Activated T-cell treated with anti-CD3 and anti-CD28 coated beads, Interleukin-2, amount 50 U/mL, for 24 hours (primary cell): ENCODE measurements at regions not wholly inside any gene's neighbourhood (a gene's known extent, or its start where the extent isn't known, plus 50 kb on each side); places are given as distances from the start of the nearest gene placed in this dataset.
"Not testable (repeated sequence)": the region's sequence is repeated elsewhere in the genome, so short reads cannot be mapped to it uniquely, and the experiment has no call there.

Experiments used
- DNase-seq: peaks from one replicate; pipeline ENCODE4 v3.0.0-alpha.2; 2020
- H3K27ac Mint-ChIP-seq: 2 replicates; pipeline ENCODE4 v1.8.0; 2020; ENCODE audit warnings: mild to moderate bottlenecking, mixed read lengths
- H3K27me3 Mint-ChIP-seq: 2 replicates; pipeline ENCODE4 v1.8.0; 2020; ENCODE audit warnings: mixed read lengths
- H3K36me3 Mint-ChIP-seq: 2 replicates; pipeline ENCODE4 v1.8.0; 2020; ENCODE audit warnings: low read depth, mixed read lengths
- H3K4me1 Mint-ChIP-seq: 2 replicates; pipeline ENCODE4 v1.8.0; 2020; ENCODE audit warnings: low read depth, mixed read lengths
- H3K4me3 Mint-ChIP-seq: 2 replicates; pipeline ENCODE4 v1.8.0; 2020; ENCODE audit warnings: mild to moderate bottlenecking, moderate library complexity, mixed read lengths
- H3K9me3 Mint-ChIP-seq: 2 replicates; pipeline ENCODE4 v1.8.0; 2020; ENCODE audit warnings: mixed read lengths

GRCh38 chr10:9900751-9901150 lies 1116.9 kb upstream of the CELF2 start:
- Mint-ChIP-seq H3K27me3 (no peaks in the 10 kb centered on the region), H3K4me1 (no peaks in the 10 kb centered on the region), H3K36me3 (no peaks in the 10 kb centered on the region), H3K4me3 (no peak overlapping the region), H3K27ac (no peak overlapping the region), H3K9me3 (no peaks in the 10 kb centered on the region)
- no peak for DNase-seq

DNA sequence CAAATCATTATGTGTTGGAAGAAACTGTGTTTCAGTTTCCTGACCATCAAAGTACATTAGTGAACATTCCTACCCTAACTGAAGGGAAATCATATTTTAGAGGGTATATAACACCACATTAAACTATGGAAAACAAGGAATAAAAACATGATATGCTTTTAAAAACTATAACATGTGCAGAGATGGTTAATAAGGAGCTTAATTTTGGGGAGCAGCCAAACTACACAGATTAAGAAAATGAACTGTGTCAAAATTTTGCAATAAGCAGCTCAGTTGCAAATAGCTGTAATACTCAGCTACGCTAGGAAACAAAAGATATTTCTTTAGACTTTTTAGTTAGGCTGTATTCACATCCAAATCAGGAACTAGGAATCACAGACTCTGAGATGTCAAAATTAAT lies 1115.7 kb upstream of the CELF2 start:
- Mint-ChIP-seq H3K27me3 (no peaks in the 10 kb centered on the region), H3K4me1 (no peaks in the 10 kb centered on the region), H3K9me3 (no peaks in the 10 kb centered on the region), H3K4me3 (no peak overlapping the region), H3K36me3 (no peaks in the 10 kb centered on the region), H3K27ac (no peak overlapping the region)
- no peak for DNase-seq

DNA sequence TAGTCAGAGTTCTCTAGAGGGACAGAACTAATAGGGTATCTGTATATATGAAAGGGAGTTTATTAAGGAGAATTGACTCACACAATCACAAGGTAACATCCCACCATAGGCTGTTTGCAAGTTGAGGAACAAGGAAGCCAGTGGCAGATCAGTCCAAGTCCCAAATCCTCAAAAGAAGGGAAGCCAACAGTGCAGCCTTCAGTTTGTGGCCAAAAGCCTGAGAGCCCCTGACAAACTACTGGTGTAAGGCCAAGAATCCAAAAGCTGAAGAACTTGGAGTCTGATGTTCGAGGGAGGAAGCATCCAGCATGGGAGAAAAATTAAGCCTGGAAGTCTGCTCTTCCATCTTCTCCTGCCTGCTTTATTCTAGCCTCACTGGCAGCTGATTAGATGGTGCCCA lies 1107.2 kb upstream of the CELF2 start:
- DNase-seq = no peak
- H3K27me3 Mint-ChIP-seq = peaks cover 9% of the 10 kb centered on the region
- no peaks in the 10 kb centered on the region for H3K4me1 Mint-ChIP-seq
- H3K36me3 Mint-ChIP-seq = no peaks in the 10 kb centered on the region
- no peaks in the 10 kb centered on the region for H3K9me3 Mint-ChIP-seq
- H3K4me3 Mint-ChIP-seq = no peak overlapping the region
- H3K27ac Mint-ChIP-seq = no peak overlapping the region

- H3K27ac Mint-ChIP-seq = no peak overlapping the region
- H3K4me1 Mint-ChIP-seq = no peaks in the 10 kb centered on the region
- peaks cover 9% of the 10 kb centered on the region for H3K27me3 Mint-ChIP-seq
- no peak for DNase-seq
- no peaks in the 10 kb centered on the region for H3K9me3 Mint-ChIP-seq
- no peaks in the 10 kb centered on the region for H3K36me3 Mint-ChIP-seq
- no peak overlapping the region for H3K4me3 Mint-ChIP-seq
Measured at GRCh38 chr10:9911488-9911887, 1106.2 kb upstream of the CELF2 start.

GRCh38 chr10:9913876-9914514 lies 1103.7 kb upstream of the CELF2 start:
- Mint-ChIP-seq H3K27me3 (peaks cover 5% of the 10 kb centered on the region), H3K4me1 (no peaks in the 10 kb centered on the region), H3K36me3 (no peaks in the 10 kb centered on the region), H3K9me3 (no peaks in the 10 kb centered on the region), H3K4me3 (no peak overlapping the region), H3K27ac (no peak overlapping the region)
- no peak for DNase-seq

- no peak overlapping the region for H3K27ac Mint-ChIP-seq
- H3K9me3 Mint-ChIP-seq = no peaks in the 10 kb centered on the region
- no peak for DNase-seq
- no peak overlapping the region for H3K4me3 Mint-ChIP-seq
- no peaks in the 10 kb centered on the region for H3K4me1 Mint-ChIP-seq
- no peaks in the 10 kb centered on the region for H3K36me3 Mint-ChIP-seq
- peaks cover 9% of the 10 kb centered on the region for H3K27me3 Mint-ChIP-seq
Measured at GRCh38 chr10:9921544-9921943, 1096.1 kb upstream of the CELF2 start.

GRCh38 chr10:9922126-9922870 lies 1095.4 kb upstream of the CELF2 start:
- no peak overlapping the region for H3K27ac Mint-ChIP-seq
- H3K9me3 Mint-ChIP-seq = no peaks in the 10 kb centered on the region
- H3K4me3 Mint-ChIP-seq = no peak overlapping the region
- H3K36me3 Mint-ChIP-seq = no peaks in the 10 kb centered on the region
- H3K27me3 Mint-ChIP-seq = peaks cover 9% of the 10 kb centered on the region
- DNase-seq = no peak
- H3K4me1 Mint-ChIP-seq = no peaks in the 10 kb centered on the region

DNA sequence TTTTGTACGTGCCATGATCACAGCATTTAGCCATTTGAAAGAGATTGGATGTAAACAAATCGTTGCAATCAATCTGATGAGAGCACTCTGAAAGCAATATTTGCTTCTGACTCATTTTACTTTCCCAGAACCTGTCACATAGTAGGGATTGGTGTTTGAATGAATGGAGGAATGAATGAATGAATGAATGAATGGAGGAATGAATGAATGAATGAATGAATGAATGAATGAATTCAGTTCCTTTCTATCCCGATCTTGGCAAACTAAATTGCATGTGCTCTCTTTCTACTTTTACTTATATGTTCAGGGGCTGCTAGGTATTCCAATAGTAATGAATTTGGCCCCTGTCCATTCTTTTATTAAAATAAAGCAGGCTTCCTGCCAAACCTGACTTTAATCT lies 1091.7 kb upstream of the CELF2 start:
- H3K9me3 Mint-ChIP-seq = no peaks in the 10 kb centered on the region
- no peak overlapping the region for H3K27ac Mint-ChIP-seq
- no peaks in the 10 kb centered on the region for H3K4me1 Mint-ChIP-seq
- no peak overlapping the region for H3K4me3 Mint-ChIP-seq
- no peaks in the 10 kb centered on the region for H3K36me3 Mint-ChIP-seq
- H3K27me3 Mint-ChIP-seq = peaks cover 5% of the 10 kb centered on the region
- no peak for DNase-seq

- no peak overlapping the region for H3K4me3 Mint-ChIP-seq
- H3K4me1 Mint-ChIP-seq = no peaks in the 10 kb centered on the region
- no peak for DNase-seq
- H3K27ac Mint-ChIP-seq = no peak overlapping the region
- peaks cover 5% of the 10 kb centered on the region for H3K27me3 Mint-ChIP-seq
- no peaks in the 10 kb centered on the region for H3K9me3 Mint-ChIP-seq
- H3K36me3 Mint-ChIP-seq = no peaks in the 10 kb centered on the region
Measured at GRCh38 chr10:9926881-9927280, 1090.8 kb upstream of the CELF2 start.

DNA sequence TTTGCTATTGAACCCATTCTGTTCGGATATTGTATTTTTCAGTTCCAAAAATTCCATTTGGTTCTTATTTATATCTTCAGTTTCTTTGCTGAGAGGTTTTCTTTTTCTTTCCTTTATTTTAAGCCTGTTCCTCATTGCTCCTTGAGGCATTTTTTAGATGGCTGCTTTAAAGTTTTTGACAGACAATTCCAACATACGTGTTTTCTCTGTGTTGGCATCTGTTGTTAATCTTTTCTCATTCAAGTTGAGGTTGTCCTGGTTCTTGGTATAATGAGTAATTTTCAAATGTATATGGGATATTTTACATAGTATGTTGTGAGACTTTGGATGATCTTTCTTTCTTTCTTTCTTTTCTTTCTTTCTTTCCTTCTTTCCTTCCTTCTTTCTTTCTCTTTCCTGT lies 1078.0 kb upstream of the CELF2 start:
- no peak for DNase-seq
- Mint-ChIP-seq H3K36me3 (no peaks in the 10 kb centered on the region), H3K27me3 (peaks cover 3% of the 10 kb centered on the region), H3K27ac (no peak overlapping the region), H3K4me1 (no peaks in the 10 kb centered on the region), H3K4me3 (no peak overlapping the region), H3K9me3 (peaks cover 2% of the 10 kb centered on the region)

DNA sequence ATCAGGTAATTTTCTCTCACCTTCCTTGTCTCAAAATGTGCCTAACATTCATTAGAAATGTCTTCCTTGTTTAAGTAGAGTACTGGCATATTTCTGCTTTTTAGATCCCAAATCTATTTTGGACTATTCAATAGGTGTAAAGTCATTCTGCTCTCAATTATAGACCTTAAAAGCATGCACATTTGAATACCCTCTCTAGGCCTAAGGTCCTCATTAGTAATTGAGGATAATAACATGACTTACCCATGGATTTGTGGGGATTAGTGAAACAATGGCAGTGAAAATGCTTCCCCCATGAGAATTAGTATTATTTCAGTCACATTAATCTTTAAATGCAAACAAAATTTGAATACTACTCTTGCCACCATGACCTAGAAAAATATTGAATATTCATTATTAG lies 1073.0 kb upstream of the CELF2 start:
- no peaks in the 10 kb centered on the region for H3K9me3 Mint-ChIP-seq
- no peak overlapping the region for H3K27ac Mint-ChIP-seq
- no peak overlapping the region for H3K4me3 Mint-ChIP-seq
- no peaks in the 10 kb centered on the region for H3K4me1 Mint-ChIP-seq
- H3K36me3 Mint-ChIP-seq = no peaks in the 10 kb centered on the region
- no peak for DNase-seq
- H3K27me3 Mint-ChIP-seq = peaks cover 5% of the 10 kb centered on the region

DNA sequence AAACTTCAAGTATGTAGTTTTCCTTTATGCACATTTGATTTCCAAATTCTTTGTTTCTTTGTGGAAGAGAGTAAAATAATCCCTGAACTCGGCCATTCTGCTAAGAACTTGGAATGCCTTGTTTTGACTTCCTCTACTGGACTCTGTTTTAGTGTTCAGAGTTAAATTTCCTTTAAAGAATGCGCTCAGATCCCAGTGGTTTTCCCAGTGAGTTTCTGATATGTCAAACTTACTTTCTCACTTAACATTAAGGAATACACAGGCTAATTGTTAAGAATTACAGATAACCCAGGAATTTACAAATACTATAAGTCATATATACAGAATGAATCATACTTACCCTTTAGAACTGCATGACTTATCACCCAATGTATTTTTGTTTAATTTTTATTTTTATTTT lies 1067.6 kb upstream of the CELF2 start:
- H3K36me3 Mint-ChIP-seq = no peaks in the 10 kb centered on the region
- no peaks in the 10 kb centered on the region for H3K9me3 Mint-ChIP-seq
- H3K27me3 Mint-ChIP-seq = peaks cover 5% of the 10 kb centered on the region
- no peak overlapping the region for H3K4me3 Mint-ChIP-seq
- H3K4me1 Mint-ChIP-seq = no peaks in the 10 kb centered on the region
- DNase-seq = no peak
- H3K27ac Mint-ChIP-seq = no peak overlapping the region

DNA sequence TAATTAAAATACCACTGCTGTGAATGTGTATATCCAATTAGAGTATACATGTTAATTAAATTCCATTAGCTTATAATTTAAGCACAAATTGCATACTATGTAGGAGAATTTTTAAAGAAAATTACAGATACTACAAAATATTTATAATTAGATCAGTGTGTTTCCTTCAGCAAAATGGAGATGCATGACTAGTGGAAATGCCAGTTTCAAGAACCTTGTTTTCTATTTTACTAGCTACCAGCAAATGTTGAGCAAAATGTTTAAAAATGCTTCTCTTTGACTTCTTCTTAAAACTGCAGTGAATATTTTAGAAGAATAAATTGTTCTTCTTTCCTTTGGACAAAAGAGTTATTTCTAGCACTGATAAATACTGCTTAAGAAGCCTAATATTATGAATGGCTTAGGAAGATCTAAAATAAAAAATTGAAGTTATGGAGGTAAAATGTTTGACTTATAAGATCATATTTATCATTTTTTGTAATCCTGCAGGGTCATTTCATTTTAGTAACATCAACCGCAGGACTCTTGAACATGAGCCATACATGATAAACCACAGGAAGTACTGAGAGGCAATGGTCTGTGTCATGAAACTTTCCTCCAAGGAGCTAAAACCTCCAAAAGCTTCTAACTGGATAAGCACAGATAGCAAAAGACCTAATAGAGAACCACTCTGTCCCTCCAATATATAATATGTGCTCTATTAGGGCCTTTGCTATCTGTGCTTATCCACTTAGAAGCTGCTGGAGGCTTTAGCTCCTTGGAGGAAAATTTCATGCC lies 1066.0 kb upstream of the CELF2 start:
- H3K27me3 Mint-ChIP-seq = peaks cover 5% of the 10 kb centered on the region
- H3K9me3 Mint-ChIP-seq = no peaks in the 10 kb centered on the region
- no peak for DNase-seq
- H3K36me3 Mint-ChIP-seq = no peaks in the 10 kb centered on the region
- H3K4me1 Mint-ChIP-seq = no peaks in the 10 kb centered on the region
- no peak overlapping the region for H3K4me3 Mint-ChIP-seq
- H3K27ac Mint-ChIP-seq = no peak overlapping the region

- Mint-ChIP-seq H3K9me3 (peaks cover 4% of the 10 kb centered on the region), H3K4me3 (no peak overlapping the region), H3K4me1 (no peaks in the 10 kb centered on the region), H3K27me3 (peaks cover 2% of the 10 kb centered on the region), H3K36me3 (no peaks in the 10 kb centered on the region), H3K27ac (no peak overlapping the region)
- DNase-seq = no peak
Measured at GRCh38 chr10:9957351-9957750, 1060.3 kb upstream of the CELF2 start.

GRCh38 chr10:9957876-9958275 lies 1059.8 kb upstream of the CELF2 start:
- H3K36me3 Mint-ChIP-seq, H3K27ac Mint-ChIP-seq, H3K4me3 Mint-ChIP-seq, H3K27me3 Mint-ChIP-seq, DNase-seq, H3K4me1 Mint-ChIP-seq, H3K9me3 Mint-ChIP-seq: not testable (repeated sequence)
